Central memory CD8-positive, alpha-beta T cell (primary cell): ENCODE measurements at regions not wholly inside any gene's neighbourhood (a gene's known extent, or its start where the extent isn't known, plus 50 kb on each side); places are given as distances from the start of the nearest gene placed in this dataset.

Experiments used
- ATAC-seq: fragments of 150-1000 bp; cut with Tn5 transposase; replicated peaks from 2 replicates; pipeline ENCODE4 v1.10.0; 2022; ENCODE audit warnings: mild to moderate bottlenecking, moderate FRiP score, moderate number of reproducible peaks; ENCODE audit not compliant: poor library complexity, severe bottlenecking; ENCODE audit errors: extremely low read depth
- DNase-seq, 2 donors: peaks; one replicate each; pipeline ENCODE4 v3.0.0; 2021; ENCODE audit warnings: low spot score in 2 of 2
- H3K27ac Mint-ChIP-seq: one replicate; pipeline ENCODE4 v1.8.0; 2022; ENCODE audit warnings: low read depth, mild to moderate bottlenecking, moderate library complexity, mixed read lengths
- H3K27me3 Mint-ChIP-seq: one replicate; pipeline ENCODE4 v1.8.0; 2022; ENCODE audit warnings: mixed read lengths
- H3K36me3 Mint-ChIP-seq: one replicate; pipeline ENCODE4 v1.8.0; 2022; ENCODE audit warnings: mild to moderate bottlenecking, moderate library complexity, mixed read lengths; ENCODE audit not compliant: insufficient read depth
- H3K4me1 Mint-ChIP-seq: one replicate; pipeline ENCODE4 v1.8.0; 2022; ENCODE audit warnings: mixed read lengths
- H3K4me3 Mint-ChIP-seq: one replicate; pipeline ENCODE4 v1.8.0; 2022; ENCODE audit warnings: mild to moderate bottlenecking, moderate library complexity, mixed read lengths
- H3K9me3 Mint-ChIP-seq: one replicate; pipeline ENCODE4 v1.8.0; 2022; ENCODE audit warnings: mixed read lengths

GRCh38 chr15:66876731-66877476 lies 174.9 kb downstream of the SMAD6 start:
- H3K27ac Mint-ChIP-seq, result no peak overlapping the region
- H3K27me3 Mint-ChIP-seq, result peaks cover 31% of the 10 kb centered on the region
- H3K9me3 Mint-ChIP-seq, result no peaks in the 10 kb centered on the region
- peaks cover 1% of the 10 kb centered on the region for H3K36me3 Mint-ChIP-seq
- ATAC-seq (no peak), DNase-seq (no peak)
- no peaks in the 10 kb centered on the region for H3K4me1 Mint-ChIP-seq
- H3K4me3 Mint-ChIP-seq, result no peak overlapping the region

DNA sequence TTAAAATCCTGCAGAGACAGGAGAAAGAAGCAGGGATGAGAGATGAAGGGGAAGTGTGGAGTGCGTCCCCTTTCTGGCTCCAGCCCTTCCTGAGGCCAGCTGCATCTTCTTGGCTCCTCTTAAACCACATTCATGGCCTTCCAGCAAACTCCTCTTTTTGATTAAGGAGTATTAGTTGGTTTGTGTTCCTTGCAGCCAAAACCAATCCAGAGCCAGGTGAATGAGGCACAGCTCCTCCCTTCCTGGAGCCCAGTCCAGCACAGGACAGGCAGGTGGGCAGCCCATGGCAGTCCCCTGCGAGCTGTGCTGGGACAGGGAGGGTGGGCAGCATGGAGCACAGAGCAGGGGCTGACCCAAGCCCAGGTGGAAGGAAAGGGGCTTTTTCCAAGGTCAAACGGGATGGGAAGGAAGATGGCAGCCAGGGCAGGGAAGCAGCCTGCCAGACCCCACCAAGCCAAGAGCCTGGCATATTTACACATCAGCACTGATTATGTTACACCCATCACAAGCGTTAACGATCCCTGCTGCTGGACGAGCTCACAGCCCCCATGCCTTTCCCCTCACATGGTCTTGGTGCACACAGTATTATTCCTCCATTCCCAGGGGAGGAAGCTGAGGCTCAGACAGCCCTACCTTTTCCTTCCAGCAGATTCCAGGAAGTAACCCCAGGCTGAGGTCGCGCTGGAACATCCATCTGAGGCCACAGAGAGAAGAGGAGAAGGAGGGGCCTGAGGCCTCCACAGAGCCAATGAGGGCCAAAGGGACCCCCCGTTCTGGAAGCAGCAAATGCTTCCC lies 175.6 kb downstream of the SMAD6 start:
- ATAC-seq, result no peak
- Mint-ChIP-seq H3K4me3 (no peak overlapping the region), H3K27me3 (peaks cover 38% of the 10 kb centered on the region), H3K9me3 (no peaks in the 10 kb centered on the region), H3K4me1 (no peaks in the 10 kb centered on the region), H3K36me3 (peaks cover 1% of the 10 kb centered on the region), H3K27ac (no peak overlapping the region)
- no peak for DNase-seq

DNA sequence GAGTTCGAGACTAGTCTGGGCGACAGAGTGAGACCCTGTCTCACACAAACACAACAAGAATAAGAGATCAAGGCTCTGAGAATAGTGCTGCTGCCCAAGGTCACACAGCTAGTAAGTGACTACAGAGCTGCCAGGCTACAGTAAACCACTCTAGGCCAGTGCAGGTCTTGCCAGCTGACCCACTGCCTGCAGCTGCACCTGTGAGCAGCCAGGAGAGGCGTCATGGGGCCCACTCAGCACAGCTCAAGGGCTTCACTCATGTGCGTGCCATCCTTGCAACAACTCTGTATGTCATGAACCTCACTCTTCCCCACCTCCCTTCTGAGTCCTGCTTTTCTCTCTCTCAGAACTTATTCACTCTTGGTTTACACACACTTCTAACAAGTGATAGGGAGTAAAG lies 176.7 kb downstream of the SMAD6 start:
- peaks cover 1% of the 10 kb centered on the region for H3K36me3 Mint-ChIP-seq
- DNase-seq (no peak), ATAC-seq (no peak)
- H3K27ac Mint-ChIP-seq, result no peak overlapping the region
- no peaks in the 10 kb centered on the region for H3K9me3 Mint-ChIP-seq
- H3K27me3 Mint-ChIP-seq, result peaks cover 43% of the 10 kb centered on the region
- H3K4me3 Mint-ChIP-seq, result no peak overlapping the region
- H3K4me1 Mint-ChIP-seq, result no peaks in the 10 kb centered on the region

GRCh38 chr15:66879531-66880368 lies 177.7 kb downstream of the SMAD6 start:
- Mint-ChIP-seq H3K4me1 (no peaks in the 10 kb centered on the region), H3K36me3 (peaks cover 1% of the 10 kb centered on the region), H3K4me3 (no peak overlapping the region), H3K9me3 (no peaks in the 10 kb centered on the region), H3K27me3 (peaks cover 53% of the 10 kb centered on the region), H3K27ac (no peak overlapping the region)
- ATAC-seq, result no peak
- DNase-seq, result no peak

DNA sequence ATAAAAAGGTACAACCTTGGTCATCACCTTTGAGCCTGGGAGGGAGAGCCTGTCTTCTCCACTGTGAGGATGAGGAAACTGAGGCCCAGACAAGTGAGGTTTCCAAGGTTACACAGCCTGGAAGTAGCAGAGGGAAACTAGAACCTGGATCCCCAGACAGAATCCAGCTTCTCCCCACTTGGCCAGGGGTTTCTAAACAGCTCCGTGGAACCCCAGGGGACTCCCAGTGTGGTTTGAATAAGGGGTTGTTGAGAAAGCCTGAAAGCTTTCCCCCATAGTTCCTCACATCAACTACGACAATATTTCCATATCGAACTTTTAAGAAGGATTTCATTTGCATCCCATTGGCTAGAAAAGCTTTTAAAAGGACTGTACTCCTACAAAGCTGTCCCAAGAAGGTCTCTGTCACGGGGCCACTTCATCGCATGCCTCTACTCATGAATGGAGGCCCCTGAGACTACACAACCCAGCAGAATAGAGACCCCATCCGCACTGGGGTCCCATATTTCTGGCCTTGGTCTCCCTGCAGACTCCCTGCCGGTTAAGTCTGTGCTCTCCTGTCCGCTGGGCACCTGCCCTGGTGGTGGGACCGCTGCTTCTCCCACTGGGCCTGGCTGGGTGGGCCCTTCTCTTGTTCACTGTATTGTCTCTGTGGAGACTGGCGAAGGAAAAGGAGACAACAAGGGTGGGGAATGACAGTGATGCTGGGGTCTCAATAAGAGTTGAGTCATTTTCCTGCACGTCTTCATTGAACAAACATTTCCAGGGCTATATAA lies 178.5 kb downstream of the SMAD6 start:
- DNase-seq (no peak), ATAC-seq (no peak)
- Mint-ChIP-seq H3K4me3 (no peak overlapping the region), H3K27me3 (peaks cover 49% of the 10 kb centered on the region), H3K36me3 (peaks cover 1% of the 10 kb centered on the region), H3K27ac (no peak overlapping the region), H3K9me3 (no peaks in the 10 kb centered on the region), H3K4me1 (no peaks in the 10 kb centered on the region)

DNA sequence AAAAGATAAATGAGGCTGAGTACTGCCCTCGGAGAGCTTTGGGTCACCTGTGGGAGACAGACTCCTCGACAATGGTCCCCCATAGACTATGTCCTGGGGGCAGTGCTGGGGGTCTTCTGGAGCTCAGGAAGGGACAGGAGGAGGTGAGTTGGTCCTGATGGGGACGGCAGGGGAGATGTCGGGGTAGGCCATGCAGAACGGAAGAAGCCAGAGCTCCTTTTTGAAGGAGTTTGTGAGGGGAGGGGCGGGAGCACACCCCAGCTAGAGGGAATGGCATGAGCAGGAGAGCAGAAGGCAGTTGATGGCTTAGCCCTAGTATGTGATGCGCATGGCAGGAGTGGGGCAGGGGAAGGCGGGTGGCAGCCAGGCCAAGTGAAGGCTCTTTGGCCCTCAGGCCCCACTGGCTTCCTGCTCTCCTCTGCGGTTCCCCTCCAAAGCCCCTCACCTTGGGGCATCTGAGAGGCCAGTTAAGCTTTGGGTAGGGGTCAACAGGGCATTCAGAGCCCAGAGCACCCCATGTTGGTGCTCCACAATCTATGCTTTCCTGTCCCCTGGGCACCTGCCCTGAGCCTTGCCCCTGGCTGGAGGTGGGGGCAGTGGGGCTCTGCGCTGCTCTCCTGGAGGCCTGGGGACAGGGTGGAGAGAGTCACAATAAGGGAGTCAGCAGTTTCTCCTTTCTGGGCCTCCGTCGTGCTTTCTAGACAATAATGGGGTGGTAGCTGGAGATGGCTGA lies 179.3 kb downstream of the SMAD6 start:
- Mint-ChIP-seq H3K9me3 (no peaks in the 10 kb centered on the region), H3K4me1 (no peaks in the 10 kb centered on the region), H3K27ac (no peak overlapping the region), H3K36me3 (peaks cover 1% of the 10 kb centered on the region), H3K4me3 (no peak overlapping the region), H3K27me3 (peaks cover 45% of the 10 kb centered on the region)
- no peak for ATAC-seq
- DNase-seq, result no peak

- H3K9me3 Mint-ChIP-seq, result no peaks in the 10 kb centered on the region
- peaks cover 49% of the 10 kb centered on the region for H3K27me3 Mint-ChIP-seq
- no peak overlapping the region for H3K27ac Mint-ChIP-seq
- peaks cover 1% of the 10 kb centered on the region for H3K36me3 Mint-ChIP-seq
- H3K4me3 Mint-ChIP-seq, result no peak overlapping the region
- no peak for DNase-seq
- H3K4me1 Mint-ChIP-seq, result no peaks in the 10 kb centered on the region
- no peak for ATAC-seq
These were observed 180.4 kb downstream of the SMAD6 start for GRCh38 chr15:66882251-66883020.

DNA sequence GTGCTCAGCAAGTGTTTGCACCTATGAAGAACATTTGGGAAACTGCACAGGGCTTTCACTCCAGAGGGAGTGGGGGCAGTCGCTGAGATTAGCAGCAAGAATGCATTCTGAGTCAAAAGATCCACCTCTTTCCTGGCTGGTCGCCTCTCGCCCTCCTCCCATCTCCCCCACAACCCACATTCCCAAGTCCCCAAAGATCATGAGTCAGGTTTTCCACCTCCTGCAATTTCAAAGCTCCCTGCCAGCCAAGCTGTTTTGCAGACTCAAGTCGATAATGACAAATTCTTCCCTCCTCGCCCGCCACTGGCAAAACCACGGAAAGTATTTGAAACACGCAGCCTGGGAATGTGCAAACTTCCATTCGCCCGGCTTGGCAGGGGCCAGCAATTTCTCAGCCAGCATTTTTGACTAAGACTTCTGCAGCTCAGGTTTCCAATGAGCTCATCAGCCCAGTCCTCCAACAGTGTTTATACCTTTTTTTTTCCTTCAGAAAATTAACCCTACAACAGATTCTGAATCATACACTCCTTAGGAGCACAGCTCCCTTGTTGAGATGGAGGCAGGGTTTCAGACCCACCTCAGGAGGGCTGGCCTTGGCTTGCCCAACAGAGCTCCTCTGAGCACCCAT lies 181.4 kb downstream of the SMAD6 start:
- no peak for ATAC-seq
- no peak overlapping the region for H3K4me3 Mint-ChIP-seq

DNA sequence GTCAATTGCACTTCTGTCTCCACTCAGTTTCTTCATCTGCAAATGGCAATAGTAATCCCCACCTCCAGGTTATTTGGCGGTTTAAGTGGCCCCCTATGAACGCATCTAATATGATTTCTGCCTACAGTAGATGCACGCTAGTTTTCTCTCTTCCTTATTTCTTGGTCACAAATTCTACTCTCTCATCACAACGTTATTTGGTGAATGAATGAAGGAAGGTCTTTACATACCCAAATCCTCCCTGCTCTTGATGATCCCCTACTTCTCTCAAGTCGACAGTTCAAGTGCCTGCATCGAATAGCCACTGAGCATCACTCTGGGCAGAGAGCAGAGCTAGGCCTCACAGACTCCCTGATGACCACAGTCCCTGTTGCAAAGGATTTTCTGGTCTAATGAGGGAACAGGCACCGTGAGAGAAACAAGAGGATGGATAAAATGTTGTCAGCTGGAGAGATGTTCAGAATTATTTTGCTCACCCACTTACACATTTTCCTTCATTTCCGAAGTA lies 181.2 kb upstream of the SMAD3 start:
- no peaks in the 10 kb centered on the region for H3K4me1 Mint-ChIP-seq
- H3K27ac Mint-ChIP-seq, result no peak overlapping the region
- H3K4me3 Mint-ChIP-seq, result no peak overlapping the region
- H3K9me3 Mint-ChIP-seq, result no peaks in the 10 kb centered on the region
- no peak for ATAC-seq
- H3K27me3 Mint-ChIP-seq, result peaks cover 49% of the 10 kb centered on the region
- H3K36me3 Mint-ChIP-seq, result peaks cover 1% of the 10 kb centered on the region
- DNase-seq, result no peak

More for the DNA sequence above, 181.4 kb downstream of the SMAD6 start:
- no peak for DNase-seq
- Mint-ChIP-seq H3K36me3 (peaks cover 1% of the 10 kb centered on the region), H3K27me3 (peaks cover 49% of the 10 kb centered on the region), H3K4me1 (no peaks in the 10 kb centered on the region), H3K27ac (no peak overlapping the region), H3K9me3 (no peaks in the 10 kb centered on the region)

DNA sequence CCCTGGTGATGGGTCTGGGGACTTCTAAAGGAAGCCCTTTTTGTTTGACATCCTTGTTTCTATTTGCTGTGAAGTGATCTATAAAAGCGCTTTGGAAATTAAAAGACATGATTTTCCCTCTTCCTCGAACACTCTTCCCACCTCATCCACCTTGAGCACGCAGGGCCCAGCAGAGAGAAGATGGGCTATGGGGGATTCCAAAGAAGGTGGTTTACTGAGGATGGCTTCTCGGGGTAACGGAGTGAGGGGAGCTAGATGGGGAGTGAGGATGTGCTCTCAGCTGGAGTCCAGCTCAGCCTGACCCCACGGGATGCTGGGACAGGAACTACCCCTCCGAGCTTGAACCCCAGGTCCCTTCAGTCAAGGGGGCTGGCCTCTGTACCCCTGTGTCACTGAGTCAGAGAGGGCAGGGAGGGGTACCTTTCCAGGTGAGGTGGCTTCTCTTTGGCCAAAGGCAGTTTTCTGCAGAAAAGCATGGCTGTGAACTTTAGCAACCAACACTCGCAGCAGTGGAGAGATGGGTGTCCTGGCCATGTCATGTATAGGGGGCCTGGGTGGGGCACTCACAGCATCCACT lies 180.7 kb upstream of the SMAD3 start:
- H3K27me3 Mint-ChIP-seq, result peaks cover 49% of the 10 kb centered on the region
- ATAC-seq (no peak), DNase-seq (no peak)
- H3K36me3 Mint-ChIP-seq, result peaks cover 1% of the 10 kb centered on the region
- H3K4me3 Mint-ChIP-seq, result no peak overlapping the region
- no peaks in the 10 kb centered on the region for H3K9me3 Mint-ChIP-seq
- no peaks in the 10 kb centered on the region for H3K4me1 Mint-ChIP-seq
- H3K27ac Mint-ChIP-seq, result no peak overlapping the region
